Colon (tissue), 2 donors: ENCODE measurements at regions not wholly inside any gene's neighbourhood (a gene's known extent, or its start where the extent isn't known, plus 50 kb on each side); places are given as distances from the start of the nearest gene placed in this dataset.

Source experiments
- FAIRE-seq: peaks from 2 replicates; lab custom pipeline; 2012; peaks lifted over from hg19 to GRCh38; lab: Jason Lieb, UNC
- donor health status: control.
- donor health status: control.

DNA sequence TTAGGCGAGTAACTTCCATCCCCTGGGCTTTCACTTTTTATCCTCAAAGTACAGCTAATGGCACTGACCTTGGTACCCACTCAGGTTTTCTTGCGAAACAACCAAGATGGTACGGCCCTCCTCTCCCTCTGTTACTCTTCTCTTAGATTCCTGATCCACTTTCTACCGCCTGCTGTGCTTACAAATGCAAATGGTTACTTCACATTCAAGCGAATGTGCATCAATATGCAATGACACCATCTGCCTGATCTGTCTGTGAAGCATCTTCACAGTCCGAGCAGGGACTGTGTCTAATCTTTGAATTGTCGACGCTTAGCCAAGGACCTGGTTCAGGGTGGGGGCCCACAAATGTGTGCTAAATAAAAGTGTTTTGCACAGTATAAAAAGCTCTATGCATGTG lies 112.2 kb downstream of the TRIB2 start:
- FAIRE-seq = no peak

DNA sequence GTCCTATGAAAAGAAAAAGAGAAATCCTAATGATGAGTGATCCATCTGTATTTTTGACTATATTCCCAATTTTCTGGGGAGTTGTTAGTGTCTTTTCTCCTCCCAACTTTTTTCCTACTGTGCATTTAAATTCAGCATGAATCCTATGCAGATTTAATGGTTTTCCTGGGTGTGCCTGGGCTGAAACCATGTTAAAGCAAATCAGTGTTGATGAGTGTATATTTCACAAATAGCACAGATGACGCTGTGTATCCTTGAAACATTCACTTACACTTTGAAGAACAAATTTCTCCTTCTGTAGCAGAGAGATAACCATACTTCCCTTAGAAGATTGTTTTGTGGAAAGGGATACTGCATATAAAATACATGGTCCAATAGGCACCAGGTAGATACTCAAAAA lies 114.3 kb downstream of the TRIB2 start:
- no peak for FAIRE-seq

DNA sequence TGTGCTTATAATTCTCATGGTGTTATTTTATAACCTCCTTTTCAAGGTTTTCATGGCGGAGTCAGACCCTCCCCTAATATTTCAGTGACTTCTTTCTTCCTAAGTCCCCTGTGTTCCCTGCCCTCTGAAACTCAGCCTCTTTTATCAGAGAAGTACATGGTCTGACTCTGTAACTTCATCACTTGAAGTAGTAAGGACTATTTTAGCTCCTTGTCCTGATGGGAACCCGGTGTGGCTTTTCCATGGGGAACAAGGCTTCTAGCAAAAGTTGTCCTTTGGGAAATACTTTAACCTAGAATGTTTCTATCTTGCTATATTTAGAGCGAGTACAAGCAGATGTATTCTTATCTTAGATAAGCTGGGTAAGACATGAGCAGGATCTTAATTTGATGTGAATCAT lies 117.5 kb downstream of the TRIB2 start:
- no peak for FAIRE-seq

- FAIRE-seq = no peak
Observed at GRCh38 chr2:12835733-12836132, 119.0 kb downstream of the TRIB2 start.

DNA sequence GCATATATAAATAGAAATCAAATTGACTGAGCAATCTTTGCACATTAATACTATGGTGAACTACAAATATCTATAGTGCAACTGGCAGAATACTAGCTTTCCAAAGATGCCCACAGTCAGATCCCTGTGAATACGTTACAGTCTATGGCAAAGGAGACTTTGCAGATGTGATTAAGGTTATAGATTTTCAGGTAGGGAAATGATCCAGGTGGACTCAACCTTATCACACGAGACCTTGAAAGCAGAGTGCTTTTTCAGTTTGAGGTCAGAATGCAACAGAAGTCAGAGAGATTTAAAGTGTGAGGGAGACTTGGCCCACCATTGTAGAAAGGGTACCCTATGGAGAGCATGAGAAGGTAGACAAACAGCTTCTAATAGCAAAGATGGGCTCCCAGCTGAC lies 122.6 kb downstream of the TRIB2 start:
- no peak for FAIRE-seq

- FAIRE-seq = no peak
Observed at GRCh38 chr2:12841021-12841420, 124.3 kb downstream of the TRIB2 start.

DNA sequence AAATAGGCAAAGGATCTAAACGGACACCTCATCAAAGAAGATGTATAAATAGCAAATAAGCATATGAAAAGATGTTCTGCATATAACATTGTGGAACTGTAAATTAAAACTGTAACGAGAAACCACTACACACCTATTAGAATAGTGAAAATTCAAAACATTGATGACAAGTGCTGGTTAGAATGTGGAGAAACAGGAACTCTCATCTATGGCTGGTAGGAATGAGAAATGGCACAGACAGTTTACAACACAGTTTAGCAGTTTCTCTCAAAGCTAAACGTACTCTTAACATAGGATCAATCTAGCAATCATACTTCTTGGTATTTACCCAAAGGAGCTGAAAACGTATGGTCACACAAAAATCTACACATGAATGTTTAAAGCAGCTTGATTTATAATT lies 126.2 kb downstream of the TRIB2 start:
- FAIRE-seq = no peak

- FAIRE-seq = no peak
Observed at GRCh38 chr2:12844511-12844910, 127.8 kb downstream of the TRIB2 start.

DNA sequence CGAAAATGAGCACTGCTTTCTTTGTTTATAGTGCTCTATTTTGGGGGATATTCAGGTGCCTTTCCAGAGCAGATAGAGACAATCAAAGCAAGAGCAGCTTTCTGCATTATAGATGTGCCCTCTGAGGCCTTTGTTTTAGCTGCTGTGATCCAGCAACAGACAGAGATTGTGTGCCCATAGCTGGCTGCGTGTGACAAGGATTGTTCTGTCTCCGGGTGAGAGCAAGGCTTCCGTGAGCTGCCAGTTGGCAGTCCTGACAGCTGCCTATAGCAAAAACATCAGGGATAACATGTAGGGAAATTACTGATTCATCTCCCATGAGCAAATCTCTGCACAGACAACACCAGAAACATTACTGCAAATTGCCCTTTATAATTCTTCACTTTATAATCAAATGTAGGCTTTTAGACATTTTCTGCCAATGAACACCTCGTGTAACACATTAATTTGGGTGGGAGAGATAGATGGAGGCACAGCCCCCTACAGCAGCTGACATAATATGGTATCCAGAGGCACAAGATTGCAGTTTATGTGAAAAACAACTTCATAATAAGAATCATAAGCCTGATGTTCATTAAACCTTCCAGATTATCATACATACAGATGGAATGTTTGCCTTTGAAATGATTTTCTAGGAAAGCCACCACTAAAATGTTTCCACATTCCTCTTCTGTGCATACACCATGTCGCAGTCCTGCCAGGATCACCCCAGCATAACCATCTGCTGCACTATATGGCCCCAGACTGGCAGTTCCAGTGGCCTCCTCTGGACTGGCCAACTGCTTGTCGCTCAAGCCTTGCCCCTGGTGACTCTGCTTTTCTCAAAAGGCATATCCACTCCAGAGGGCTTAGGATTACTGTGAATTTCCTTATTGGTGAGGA lies 131.2 kb downstream of the TRIB2 start:
- no peak for FAIRE-seq

GRCh38 chr2:12852135-12852534 lies 135.4 kb downstream of the TRIB2 start:
- FAIRE-seq = no peak

DNA sequence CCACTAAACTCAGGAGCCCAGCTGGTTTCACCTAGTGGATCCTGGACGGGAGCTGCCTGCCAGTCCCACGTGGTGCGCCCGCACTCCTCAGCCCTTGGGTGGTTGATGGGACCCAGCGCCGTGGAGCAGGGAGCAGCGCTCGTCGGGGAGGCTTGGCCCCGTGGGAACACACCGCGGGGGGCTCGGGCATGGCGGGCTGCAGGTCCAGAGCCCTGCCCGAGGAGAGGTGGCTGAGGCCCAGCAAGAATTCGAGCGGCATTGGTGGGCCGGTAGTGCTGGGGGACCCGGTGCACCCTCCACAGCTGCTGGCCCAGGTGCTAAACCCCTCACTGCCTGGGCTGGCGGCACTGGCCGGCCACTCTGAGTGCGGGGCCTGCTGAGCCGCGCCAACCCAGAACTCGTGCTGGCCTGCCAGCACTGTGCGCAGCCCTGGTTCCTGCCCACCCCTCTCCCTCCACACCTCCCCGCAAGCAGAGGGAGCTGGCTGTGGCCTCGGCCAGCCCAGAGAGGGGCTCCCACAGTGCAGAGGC lies 137.3 kb downstream of the TRIB2 start:
- FAIRE-seq = no peak

- no peak for FAIRE-seq
Observed at GRCh38 chr2:12855508-12855907, 138.8 kb downstream of the TRIB2 start.

DNA sequence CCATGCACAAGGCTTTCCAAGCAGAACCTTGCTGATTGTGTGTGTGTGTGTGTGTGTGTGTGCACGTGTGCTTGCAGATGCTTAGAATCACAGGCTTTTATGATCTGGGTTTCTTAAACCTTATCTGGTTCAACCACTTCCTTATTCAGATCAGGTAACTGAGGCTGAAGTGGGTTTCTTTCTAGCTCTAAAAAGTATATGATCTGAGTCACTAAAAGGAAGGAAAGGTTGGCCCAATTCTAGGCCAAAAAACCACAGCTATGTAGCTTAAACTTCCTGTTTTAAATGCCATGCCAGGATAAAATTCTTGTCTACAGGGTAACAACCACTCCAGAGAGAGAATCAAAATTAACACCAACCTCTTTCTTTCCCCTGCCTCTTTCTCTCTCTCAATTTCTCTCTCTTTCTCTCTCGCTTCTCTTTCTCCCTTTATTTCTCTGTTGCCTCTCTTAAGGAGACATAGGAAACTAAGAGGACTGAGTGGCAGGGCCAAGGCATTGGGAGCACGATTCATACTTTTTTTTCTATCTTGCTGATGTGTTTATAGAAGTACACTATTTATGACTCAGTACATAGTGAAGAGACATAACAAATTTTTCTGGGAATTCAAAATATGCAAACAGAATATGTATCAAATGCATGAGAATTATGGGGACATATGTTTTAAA lies 140.3 kb downstream of the TRIB2 start:
- no peak for FAIRE-seq

GRCh38 chr2:12857891-12858290 lies 141.2 kb downstream of the TRIB2 start:
- FAIRE-seq = no peak

GRCh38 chr2:12858786-12859185 lies 142.1 kb downstream of the TRIB2 start:
- no peak for FAIRE-seq

DNA sequence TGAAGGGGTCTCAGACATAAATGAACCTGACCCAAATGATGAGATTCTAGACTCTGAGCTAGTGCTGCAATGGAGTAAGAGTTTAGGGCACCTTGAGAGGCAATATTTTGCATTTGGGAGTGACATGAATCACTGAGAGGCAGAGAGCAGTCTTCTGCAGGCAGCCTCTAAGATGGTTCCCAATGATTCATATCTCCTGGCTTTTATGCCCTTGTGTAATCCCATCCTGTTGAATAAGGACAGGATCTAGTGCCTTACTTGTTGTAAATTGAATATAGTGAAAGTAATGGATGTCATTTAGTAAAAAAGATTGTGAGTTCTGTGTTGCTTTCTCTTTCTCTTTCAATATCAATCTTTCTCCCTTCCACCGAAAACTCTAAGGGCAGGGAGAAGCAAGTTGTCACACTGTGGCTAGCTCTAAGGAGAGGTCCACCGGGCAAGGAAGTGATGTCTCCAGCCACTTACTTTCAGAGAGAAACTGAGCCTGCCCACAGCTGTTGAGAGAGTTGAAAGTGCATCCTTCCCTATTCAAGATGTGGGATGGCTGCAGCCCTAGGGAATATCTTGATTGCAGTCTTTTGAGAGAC lies 144.7 kb downstream of the TRIB2 start:
- no peak for FAIRE-seq

DNA sequence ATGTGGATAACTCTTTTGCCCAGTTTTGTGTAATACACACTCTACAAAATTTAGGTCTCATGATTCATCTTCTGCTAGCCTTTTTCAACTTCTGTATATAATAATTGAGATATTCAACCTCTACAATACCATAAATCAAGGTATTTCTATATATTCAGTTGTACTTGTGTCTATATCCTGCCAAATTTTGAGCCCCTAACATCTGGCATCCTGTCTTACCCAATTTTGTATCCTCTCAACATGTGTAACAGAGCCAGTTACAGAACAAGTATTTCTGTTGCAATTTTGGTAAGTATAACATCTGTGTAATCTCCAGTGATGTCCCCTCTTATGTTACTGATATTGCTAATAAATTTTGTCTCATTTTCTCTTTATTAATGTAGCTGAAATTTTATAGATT lies 145.8 kb downstream of the TRIB2 start:
- no peak for FAIRE-seq

DNA sequence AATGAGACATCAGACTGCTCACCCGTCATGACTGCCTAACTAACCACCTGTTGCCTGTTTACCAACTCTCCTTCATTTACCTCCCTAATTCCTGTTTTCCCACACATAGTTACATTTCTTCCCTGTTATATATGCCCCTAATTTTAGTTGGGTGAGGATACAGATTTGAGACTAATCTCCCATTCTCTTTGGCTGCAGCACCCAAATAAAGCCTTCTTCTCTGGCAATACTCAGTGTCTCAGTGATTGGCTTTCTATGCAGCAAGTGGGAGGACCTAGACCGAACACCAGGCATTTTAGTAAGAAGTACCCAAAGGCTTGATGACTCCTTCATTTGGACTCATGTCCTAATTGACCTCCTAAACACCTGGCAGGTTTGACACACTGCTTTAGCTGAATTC lies 147.2 kb downstream of the TRIB2 start:
- no peak for FAIRE-seq

DNA sequence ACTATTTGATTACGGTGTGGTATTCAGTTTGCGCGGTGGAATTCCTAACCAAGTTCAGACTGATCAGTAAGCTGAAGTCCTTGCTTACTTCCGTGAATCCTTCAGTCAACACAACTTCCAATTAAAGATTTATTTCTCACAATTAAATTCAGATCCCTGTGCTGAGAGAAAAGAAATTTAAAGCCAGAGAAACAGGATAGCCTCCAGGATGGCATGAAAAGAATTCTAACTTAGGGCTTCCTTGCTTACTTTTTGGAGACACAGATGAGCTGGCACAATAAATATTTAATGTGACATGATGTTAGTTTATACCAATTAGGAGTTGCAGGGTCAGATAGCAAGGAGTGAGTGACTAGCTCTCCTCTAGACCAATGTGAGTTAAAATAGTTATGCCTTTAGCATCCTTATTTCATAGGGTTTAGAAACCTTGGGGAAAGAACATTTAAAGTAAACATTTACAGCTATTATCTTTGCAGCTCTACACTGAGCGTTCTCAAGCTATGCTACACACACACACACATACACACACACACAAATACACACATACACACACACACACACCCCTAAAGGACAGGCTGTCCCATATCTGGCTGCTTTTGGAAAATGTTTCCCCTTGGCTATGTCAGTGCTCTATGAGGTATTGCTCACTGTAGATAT lies 151.0 kb downstream of the TRIB2 start:
- FAIRE-seq = no peak

DNA sequence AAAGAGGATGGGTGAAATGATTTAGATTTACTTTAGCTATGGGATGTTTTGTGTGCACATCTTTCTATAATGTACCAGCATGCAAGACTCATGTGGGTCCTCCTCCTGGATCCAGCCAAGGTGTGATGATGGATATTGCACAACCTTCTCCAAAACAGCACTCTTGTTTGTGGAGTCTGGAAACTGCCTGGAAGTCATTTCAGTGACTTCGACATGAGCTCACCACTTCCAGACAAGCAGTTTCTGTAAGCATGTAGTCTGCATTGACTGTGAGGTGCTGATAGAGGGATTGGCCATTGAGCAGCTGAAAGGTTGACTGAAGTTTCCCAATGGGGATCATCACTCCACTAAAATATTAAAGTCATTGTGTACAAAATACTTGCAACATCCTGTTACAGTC lies 154.0 kb downstream of the TRIB2 start:
- FAIRE-seq = no peak

GRCh38 chr2:12871694-12872315 lies 155.1 kb downstream of the TRIB2 start:
- FAIRE-seq = no peak

DNA sequence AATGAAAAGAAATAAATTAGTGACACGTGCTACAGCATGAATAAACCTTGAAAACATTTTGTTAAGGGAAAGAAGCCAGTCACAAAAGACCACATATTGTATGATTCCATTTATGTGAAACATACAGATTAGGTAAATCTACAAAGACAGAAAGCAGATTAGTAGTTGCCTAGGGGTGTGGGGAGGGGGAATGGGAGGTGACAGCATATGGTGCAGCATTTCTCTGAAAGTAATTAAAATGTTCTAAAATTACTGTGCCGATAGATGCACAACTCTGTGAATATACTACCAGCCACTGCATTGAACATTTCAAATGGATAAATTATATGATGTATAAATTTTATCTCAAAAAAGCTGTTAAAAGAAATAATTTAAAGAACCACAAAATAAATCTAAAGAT lies 161.0 kb downstream of the TRIB2 start:
- no peak for FAIRE-seq
